Rectal smooth muscle tissue (tissue), 1 donor: ENCODE measurements at regions not wholly inside any gene's neighbourhood (a gene's known extent, or its start where the extent isn't known, plus 50 kb on each side); places are given as distances from the start of the nearest gene placed in this dataset.

ENCODE experiments used
- H3K27ac ChIP-seq: one replicate; pipeline ENCODE4 v1.7.0; 2013; ENCODE audit warnings: low read depth, low read length, inconsistent platforms
- H3K27me3 ChIP-seq: one replicate; pipeline ENCODE4 v1.7.0; 2013; ENCODE audit warnings: low read length; ENCODE audit not compliant: control insufficient read depth, insufficient read depth
- H3K36me3 ChIP-seq: one replicate; pipeline ENCODE4 v1.7.0; 2013; ENCODE audit warnings: low read length; ENCODE audit not compliant: control insufficient read depth, insufficient read depth
- H3K4me1 ChIP-seq: one replicate; pipeline ENCODE4 v1.7.0; 2013; ENCODE audit warnings: low read length; ENCODE audit not compliant: control insufficient read depth, insufficient read depth
- H3K4me3 ChIP-seq: one replicate; pipeline ENCODE4 v1.7.0; 2013; ENCODE audit warnings: low read length
- H3K9ac ChIP-seq: one replicate; pipeline ENCODE4 v1.7.0; 2013; ENCODE audit warnings: low read length

DNA sequence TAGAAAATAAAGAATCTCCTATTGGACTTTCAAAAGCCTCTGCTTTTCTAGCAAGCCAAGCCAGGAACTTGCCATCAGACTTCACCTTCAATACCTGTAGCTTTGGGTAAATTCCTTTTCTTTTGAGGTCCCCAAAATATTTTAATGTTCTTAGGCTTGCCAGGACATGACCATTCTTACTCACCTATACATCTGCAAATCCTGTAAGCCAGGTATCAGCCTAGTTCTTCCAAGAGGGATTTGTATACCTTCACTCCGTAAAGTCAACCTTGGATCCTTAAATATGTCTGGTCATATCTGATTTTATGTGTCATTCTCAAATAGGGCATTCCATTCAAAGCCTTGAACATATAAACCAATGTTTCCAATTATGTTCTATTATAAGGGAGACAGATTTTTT is 210.6 kb upstream of the CELF2 start:
- no peak overlapping the region for H3K27ac ChIP-seq
- no peaks in the 10 kb centered on the region for H3K36me3 ChIP-seq
- H3K4me3 ChIP-seq = no peak overlapping the region
- peaks cover 15% of the 10 kb centered on the region for H3K4me1 ChIP-seq
- H3K27me3 ChIP-seq = no peaks in the 10 kb centered on the region
- H3K9ac ChIP-seq = no peak overlapping the region

GRCh38 chr10:10811562-10811961 is 206.1 kb upstream of the CELF2 start:
- peaks cover 4% of the 10 kb centered on the region for H3K4me1 ChIP-seq
- H3K4me3 ChIP-seq = no peak overlapping the region
- H3K27ac ChIP-seq = no peak overlapping the region
- H3K27me3 ChIP-seq = no peaks in the 10 kb centered on the region
- H3K36me3 ChIP-seq = no peaks in the 10 kb centered on the region
- H3K9ac ChIP-seq = no peak overlapping the region

GRCh38 chr10:10813656-10814055 is 204.0 kb upstream of the CELF2 start:
- Histone ChIP-seq H3K27ac (peak overlapping the region; percentile 37), H3K4me3 (no peak overlapping the region), H3K27me3 (no peaks in the 10 kb centered on the region), H3K4me1 (peaks cover 4% of the 10 kb centered on the region), H3K9ac (no peak overlapping the region), H3K36me3 (no peaks in the 10 kb centered on the region)

DNA sequence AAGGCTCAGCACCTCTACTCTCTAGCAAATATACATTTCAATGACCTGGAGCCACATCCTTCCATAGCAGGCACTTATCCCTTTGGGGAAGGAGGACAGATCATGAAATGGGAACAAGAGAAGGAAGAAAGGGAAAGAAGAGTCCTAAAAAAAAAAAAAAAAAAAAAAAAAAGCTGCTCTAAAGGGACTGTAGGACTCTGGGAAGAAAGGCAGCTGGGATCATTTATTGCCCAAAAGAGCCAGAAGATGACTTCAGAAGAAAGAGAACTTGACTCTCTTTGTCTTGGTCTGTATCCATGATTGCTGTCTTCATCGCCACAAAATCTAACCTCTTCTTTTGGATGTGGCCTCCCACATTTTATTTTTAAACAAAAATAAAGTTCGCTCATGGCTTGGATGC is 203.6 kb upstream of the CELF2 start:
- peak overlapping the region; percentile 37 for H3K27ac ChIP-seq
- H3K4me3 ChIP-seq = no peak overlapping the region
- no peaks in the 10 kb centered on the region for H3K27me3 ChIP-seq
- H3K4me1 ChIP-seq = peaks cover 4% of the 10 kb centered on the region
- H3K9ac ChIP-seq = no peak overlapping the region
- H3K36me3 ChIP-seq = no peaks in the 10 kb centered on the region

- H3K27ac ChIP-seq = no peak overlapping the region
- H3K4me1 ChIP-seq = peaks cover 4% of the 10 kb centered on the region
- no peaks in the 10 kb centered on the region for H3K36me3 ChIP-seq
- no peaks in the 10 kb centered on the region for H3K27me3 ChIP-seq
- no peak overlapping the region for H3K4me3 ChIP-seq
- no peak overlapping the region for H3K9ac ChIP-seq
These were observed 201.2 kb upstream of the CELF2 start for GRCh38 chr10:10816447-10816846.

DNA sequence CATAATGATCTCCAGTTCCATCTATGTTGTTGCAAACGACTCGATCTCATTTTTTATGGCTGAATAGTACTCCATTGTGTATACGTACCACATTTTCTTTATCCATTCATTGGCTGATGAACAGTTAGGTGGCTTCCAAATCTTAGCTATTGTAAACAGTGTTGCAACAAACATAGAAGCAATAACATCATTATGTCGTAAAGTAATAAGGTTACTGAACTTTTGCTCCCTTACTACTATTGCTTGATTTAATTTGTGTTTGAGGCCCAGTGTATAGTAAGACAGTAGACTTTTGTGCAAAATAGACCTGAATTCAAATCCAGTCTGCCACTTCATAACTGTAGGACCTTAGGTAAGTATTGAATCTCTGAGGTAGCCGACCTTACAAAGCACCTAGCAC is 200.1 kb upstream of the CELF2 start:
- H3K36me3 ChIP-seq = no peaks in the 10 kb centered on the region
- H3K9ac ChIP-seq = no peak overlapping the region
- no peak overlapping the region for H3K4me3 ChIP-seq
- no peak overlapping the region for H3K27ac ChIP-seq
- no peaks in the 10 kb centered on the region for H3K27me3 ChIP-seq
- peaks cover 6% of the 10 kb centered on the region for H3K4me1 ChIP-seq

GRCh38 chr10:10818082-10818481 is 199.6 kb upstream of the CELF2 start:
- Histone ChIP-seq H3K4me1 (peaks cover 6% of the 10 kb centered on the region), H3K9ac (no peak overlapping the region), H3K4me3 (no peak overlapping the region), H3K27me3 (no peaks in the 10 kb centered on the region), H3K36me3 (no peaks in the 10 kb centered on the region), H3K27ac (no peak overlapping the region)

- Histone ChIP-seq H3K36me3 (no peaks in the 10 kb centered on the region), H3K27me3 (no peaks in the 10 kb centered on the region), H3K4me3 (no peak overlapping the region), H3K4me1 (peaks cover 13% of the 10 kb centered on the region), H3K9ac (no peak overlapping the region), H3K27ac (no peak overlapping the region)
These were observed 198.3 kb upstream of the CELF2 start for GRCh38 chr10:10819206-10819856.

- Histone ChIP-seq H3K36me3 (no peaks in the 10 kb centered on the region), H3K27me3 (no peaks in the 10 kb centered on the region), H3K9ac (no peak overlapping the region), H3K4me1 (peaks cover 9% of the 10 kb centered on the region), H3K4me3 (no peak overlapping the region), H3K27ac (no peak overlapping the region)
These were observed 195.7 kb upstream of the CELF2 start for GRCh38 chr10:10821926-10822325.

DNA sequence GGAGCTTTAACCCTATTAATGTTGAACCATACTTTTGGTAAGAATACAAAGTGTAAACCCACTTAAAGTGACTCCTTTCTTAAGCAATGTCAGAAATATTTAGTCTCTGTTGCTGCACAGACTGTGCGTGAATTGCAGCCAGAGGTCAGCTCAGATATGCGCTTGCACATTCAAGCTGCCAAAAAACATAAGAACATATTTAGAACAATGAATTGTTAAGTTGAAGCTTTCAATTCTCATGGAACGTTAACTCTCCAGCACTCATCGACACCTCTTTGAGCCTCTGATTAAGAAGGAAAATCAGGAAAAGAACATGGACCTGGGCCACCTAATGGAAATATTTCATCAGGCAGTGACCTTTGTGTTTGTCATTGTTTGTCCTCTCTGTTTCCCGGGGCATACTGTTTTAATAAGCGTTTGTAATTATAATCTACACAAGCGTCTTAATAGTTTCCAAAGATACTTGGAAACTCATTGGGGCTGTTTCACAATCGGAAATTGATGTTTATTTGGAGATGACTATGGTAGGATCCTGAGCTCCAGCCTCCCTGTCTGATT is 193.0 kb upstream of the CELF2 start:
- Histone ChIP-seq H3K4me3 (no peak overlapping the region), H3K9ac (no peak overlapping the region), H3K36me3 (no peaks in the 10 kb centered on the region), H3K27ac (peak overlapping the region; percentile 47), H3K4me1 (peaks cover 18% of the 10 kb centered on the region), H3K27me3 (no peaks in the 10 kb centered on the region)

DNA sequence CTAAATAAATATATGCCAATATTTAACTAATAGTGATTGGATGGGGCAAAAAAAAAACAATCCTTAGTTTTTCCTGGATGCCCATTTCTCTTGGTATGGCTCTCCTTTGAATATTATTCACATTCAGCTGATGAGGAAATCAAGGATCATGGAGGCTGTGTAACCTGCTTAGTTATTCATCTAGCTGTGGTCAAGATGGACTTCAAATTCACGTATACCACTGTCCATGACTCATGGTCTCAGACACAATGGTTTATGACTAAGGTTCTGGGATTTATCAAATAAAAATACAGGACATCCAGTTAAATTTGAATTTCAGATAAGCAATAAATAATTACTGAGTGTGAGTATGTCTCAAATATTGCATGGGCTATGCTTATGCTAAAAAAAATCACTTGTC is 191.5 kb upstream of the CELF2 start:
- Histone ChIP-seq H3K27me3 (no peaks in the 10 kb centered on the region), H3K36me3 (no peaks in the 10 kb centered on the region), H3K27ac (no peak overlapping the region), H3K9ac (no peak overlapping the region), H3K4me3 (no peak overlapping the region), H3K4me1 (peaks cover 26% of the 10 kb centered on the region)

GRCh38 chr10:10828623-10829022 is 189.0 kb upstream of the CELF2 start:
- no peaks in the 10 kb centered on the region for H3K27me3 ChIP-seq
- no peak overlapping the region for H3K4me3 ChIP-seq
- no peak overlapping the region for H3K9ac ChIP-seq
- no peaks in the 10 kb centered on the region for H3K36me3 ChIP-seq
- H3K27ac ChIP-seq = no peak overlapping the region
- H3K4me1 ChIP-seq = peaks cover 25% of the 10 kb centered on the region

DNA sequence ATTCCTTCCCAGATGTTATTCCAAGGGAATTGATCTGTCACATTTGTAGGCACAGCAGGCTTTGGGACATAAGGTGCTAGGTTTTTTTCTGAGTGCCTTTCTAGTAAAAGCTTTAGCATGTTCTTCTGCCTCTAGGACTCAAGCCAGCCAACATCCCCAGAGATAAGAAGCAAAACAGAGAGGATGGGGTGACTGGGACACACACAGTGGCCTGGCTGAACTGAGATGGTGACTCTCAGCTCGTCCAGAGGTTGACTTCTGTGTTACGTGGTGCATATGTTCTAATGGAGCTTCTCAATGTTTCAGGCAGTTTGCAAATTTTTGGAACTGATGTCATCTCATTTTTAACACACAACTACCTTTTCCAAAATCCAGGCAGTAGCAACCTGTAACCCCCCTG is 188.1 kb upstream of the CELF2 start:
- Histone ChIP-seq H3K27me3 (no peaks in the 10 kb centered on the region), H3K4me3 (no peak overlapping the region), H3K4me1 (peaks cover 18% of the 10 kb centered on the region), H3K27ac (peak overlapping the region; percentile 32), H3K9ac (no peak overlapping the region), H3K36me3 (no peaks in the 10 kb centered on the region)
